Thymus (tissue), 11 donors: ENCODE measurements at regions not wholly inside any gene's neighbourhood (a gene's known extent, or its start where the extent isn't known, plus 50 kb on each side); places are given as distances from the start of the nearest gene placed in this dataset.

Experiments
- DNase-seq, 9 donors: peaks; one replicate each; pipeline ENCODE4 v3.0.0-alpha.2; 2013; ENCODE audit warnings: low spot score in 9 of 9, low read depth in 6 of 9, missing footprints in 1 of 9
- H3K27ac ChIP-seq, 2 donors: one replicate each; pipeline ENCODE4 v1.5.1; 2013; ENCODE audit warnings: control low read depth in 1 of 2, low read depth in 1 of 2, low read length in 1 of 2, mild to moderate bottlenecking in 1 of 2, moderate library complexity in 1 of 2
- H3K27me3 ChIP-seq, 2 donors: one replicate each; pipeline ENCODE4 v1.5.1; 2013; ENCODE audit warnings: low read length in 1 of 2; ENCODE audit not compliant: control insufficient read depth in 2 of 2, insufficient read depth in 1 of 2
- H3K36me3 ChIP-seq, 2 donors: one replicate each; pipeline ENCODE4 v1.5.1; 2013; ENCODE audit warnings: low read length in 1 of 2, mild to moderate bottlenecking in 1 of 2, moderate library complexity in 1 of 2; ENCODE audit not compliant: control insufficient read depth in 2 of 2, insufficient read depth in 2 of 2
- H3K4me1 ChIP-seq, 2 donors: one replicate each; pipeline ENCODE4 v1.5.1; 2013; ENCODE audit warnings: low read length in 2 of 2; ENCODE audit not compliant: control insufficient read depth in 2 of 2, insufficient read depth in 2 of 2
- H3K4me3 ChIP-seq, 2 donors: one replicate each; pipeline ENCODE4 v1.5.1; 2013; ENCODE audit warnings: low read length in 2 of 2, control low read depth in 1 of 2, mild to moderate bottlenecking in 1 of 2
- H3K9me3 ChIP-seq, 2 donors: one replicate each; pipeline ENCODE4 v1.5.1; 2013; ENCODE audit warnings: low read length in 1 of 2, mild to moderate bottlenecking in 1 of 2; ENCODE audit not compliant: control insufficient read depth in 2 of 2, insufficient read depth in 1 of 2
- WGBS: extraction: QIAGEN DNeasy Blood & Tissue Kit; methylation state at CpG from one replicate; pipeline ENCODE4 v1.1.7; 2013; 5-methylcytosine and 5-hydroxymethylcytosine counted together
- donor health status: healthy.

DNA sequence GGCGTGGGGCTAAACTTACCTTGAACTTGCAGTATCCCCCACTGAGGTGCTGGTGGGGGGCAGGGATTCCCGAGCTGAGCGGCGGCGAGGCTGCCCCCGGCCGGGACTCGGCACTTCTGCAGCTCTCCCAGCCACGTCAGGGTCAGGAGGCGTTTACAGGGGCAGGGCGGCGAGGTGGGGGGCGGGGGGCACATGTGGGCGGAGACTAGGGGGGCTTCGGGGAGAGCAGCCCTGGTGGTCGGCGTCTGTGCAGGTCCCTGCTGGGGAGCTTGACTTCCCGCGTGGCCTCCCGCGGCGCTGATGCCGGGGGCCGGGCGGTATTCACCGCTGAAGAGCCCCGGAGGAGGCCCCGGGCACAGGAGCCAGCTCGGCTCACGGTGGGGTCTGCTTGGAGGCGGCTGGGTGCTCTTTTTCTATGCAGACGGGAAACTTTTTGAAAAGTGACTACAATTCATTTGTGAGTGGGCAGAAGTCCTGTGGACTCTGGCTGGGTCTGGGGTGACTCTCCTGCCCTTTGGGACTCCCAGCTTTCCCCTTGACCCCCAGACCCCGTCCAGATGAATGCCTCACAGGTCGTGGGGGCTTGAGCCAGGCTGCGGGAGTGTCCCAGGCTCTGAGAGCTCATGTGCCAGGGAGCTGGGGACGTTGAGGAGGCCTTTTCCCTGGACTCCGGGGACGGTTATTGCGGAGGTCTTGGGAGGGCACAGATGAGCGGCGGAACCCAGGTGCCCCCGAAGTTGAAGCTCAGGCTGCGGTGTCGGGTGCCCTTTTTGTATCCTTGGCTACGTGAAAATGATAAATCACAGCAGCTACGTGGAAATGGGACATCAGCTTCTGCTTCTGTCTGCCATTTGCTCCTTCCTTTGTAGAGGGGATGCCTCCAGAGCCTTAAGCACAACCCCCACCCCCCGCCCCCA lies 75.9 kb upstream of the GATA5 start:
- H3K9me3 ChIP-seq = no peaks in the 10 kb centered on the region
- no peak overlapping the region for H3K27ac ChIP-seq
- 23% methylated on average over 47 of the region's 47 CpGs for WGBS
- H3K4me3 ChIP-seq = no peak overlapping the region
- H3K27me3 ChIP-seq = peaks cover 47 to 89% of the 10 kb centered on the region in 2 donors
- no peaks in the 10 kb centered on the region for H3K4me1 ChIP-seq
- H3K36me3 ChIP-seq = no peaks in the 10 kb centered on the region
- DNase-seq = no peak

GRCh38 chr20:62552613-62553012 lies 76.8 kb upstream of the GATA5 start:
- peaks cover 47 to 85% of the 10 kb centered on the region in 2 donors for H3K27me3 ChIP-seq
- no peak overlapping the region for H3K27ac ChIP-seq
- H3K4me1 ChIP-seq = no peaks in the 10 kb centered on the region
- 90% methylated on average over 14 of the region's 14 CpGs for WGBS
- no peaks in the 10 kb centered on the region for H3K9me3 ChIP-seq
- no peak for DNase-seq
- no peaks in the 10 kb centered on the region for H3K36me3 ChIP-seq
- H3K4me3 ChIP-seq = no peak overlapping the region

DNA sequence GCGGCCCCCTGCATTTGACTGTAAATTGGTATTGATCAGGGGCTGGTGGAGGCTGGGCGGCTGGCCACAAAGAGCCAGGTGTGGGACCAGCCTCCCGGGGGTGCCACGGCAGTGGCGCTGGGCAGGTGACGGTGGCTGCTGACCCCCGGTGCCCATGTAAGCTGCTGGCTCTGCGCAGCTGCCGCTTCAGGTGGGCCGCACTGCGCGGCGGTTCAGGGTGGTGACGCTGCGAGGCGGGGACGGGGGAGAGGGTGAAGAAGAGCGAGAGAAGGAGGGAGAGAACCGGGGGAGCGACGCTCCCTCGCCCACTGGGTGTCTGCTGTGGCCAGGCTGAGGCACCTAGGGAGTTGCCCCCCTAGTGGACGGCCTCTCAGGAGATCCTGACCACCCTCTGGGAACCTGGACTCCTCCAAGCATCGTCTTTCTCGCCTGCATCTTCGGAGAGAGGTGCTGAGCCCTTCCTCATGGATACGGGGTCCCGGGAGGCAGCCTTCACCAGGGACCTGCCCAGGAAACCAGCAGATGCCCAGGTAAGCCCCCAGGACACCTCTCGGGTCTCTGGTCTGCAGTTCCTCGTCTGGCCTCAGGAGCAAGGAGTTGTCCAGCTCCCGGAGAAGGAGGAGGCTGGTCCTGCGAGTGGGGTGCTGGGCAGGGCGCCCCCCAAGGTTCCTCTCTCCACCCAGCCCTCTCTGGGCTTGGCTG lies 77.5 kb upstream of the GATA5 start:
- 91% methylated on average over 33 of the region's 33 CpGs for WGBS
- no peaks in the 10 kb centered on the region for H3K9me3 ChIP-seq
- H3K36me3 ChIP-seq = no peaks in the 10 kb centered on the region
- no peak overlapping the region for H3K27ac ChIP-seq
- no peak for DNase-seq
- H3K27me3 ChIP-seq = peaks cover 47 to 78% of the 10 kb centered on the region in 2 donors
- no peaks in the 10 kb centered on the region for H3K4me1 ChIP-seq
- no peak overlapping the region for H3K4me3 ChIP-seq

GRCh38 chr20:62553838-62554161 lies 78.0 kb upstream of the GATA5 start:
- Histone ChIP-seq H3K9me3 (no peaks in the 10 kb centered on the region), H3K27ac (no peak overlapping the region), H3K4me1 (no peaks in the 10 kb centered on the region), H3K27me3 (peaks cover 45 to 73% of the 10 kb centered on the region in 2 donors), H3K36me3 (no peaks in the 10 kb centered on the region), H3K4me3 (no peak overlapping the region)
- WGBS = 91% methylated on average over 7 of the region's 7 CpGs
- no peak for DNase-seq

DNA sequence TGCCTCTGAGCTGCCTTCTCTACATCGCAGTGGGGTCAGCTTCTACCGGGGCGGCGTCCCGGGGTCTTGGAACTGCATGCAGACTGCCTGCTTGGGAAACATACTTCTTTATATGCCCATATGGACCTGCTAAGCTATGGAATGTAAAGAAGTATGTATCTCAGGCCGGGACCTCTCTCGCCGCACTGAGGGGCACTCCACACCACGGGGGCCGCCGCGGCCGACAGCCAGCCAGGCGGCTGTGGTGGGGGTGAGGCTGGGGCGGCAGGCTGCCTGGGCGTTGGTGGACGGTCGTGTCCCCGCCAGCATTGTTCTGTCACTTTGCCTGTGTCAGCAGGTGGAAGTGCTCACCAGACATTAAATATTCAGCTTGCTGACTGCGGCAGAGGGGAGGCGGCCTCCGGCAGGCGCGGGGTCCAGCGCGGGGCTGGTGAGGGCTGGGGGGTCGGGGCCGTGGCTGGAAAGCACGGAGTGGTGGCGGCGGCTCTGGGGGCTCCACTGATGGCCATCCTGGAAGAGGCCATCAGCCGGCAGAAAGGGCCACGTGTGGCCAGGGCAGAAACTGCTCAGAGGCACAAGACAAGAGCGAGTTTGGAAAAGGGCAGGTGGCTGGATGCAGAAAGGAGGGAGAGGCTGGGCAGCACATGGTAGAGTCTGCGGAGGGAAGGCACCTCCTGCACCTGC lies 78.6 kb upstream of the GATA5 start:
- H3K4me1 ChIP-seq = no peaks in the 10 kb centered on the region
- H3K36me3 ChIP-seq = no peaks in the 10 kb centered on the region
- no peaks in the 10 kb centered on the region for H3K9me3 ChIP-seq
- peaks cover 39 to 70% of the 10 kb centered on the region in 2 donors for H3K27me3 ChIP-seq
- WGBS = 93% methylated on average over 35 of the region's 35 CpGs
- DNase-seq = no peak
- no peak overlapping the region for H3K27ac ChIP-seq
- no peak overlapping the region for H3K4me3 ChIP-seq

DNA sequence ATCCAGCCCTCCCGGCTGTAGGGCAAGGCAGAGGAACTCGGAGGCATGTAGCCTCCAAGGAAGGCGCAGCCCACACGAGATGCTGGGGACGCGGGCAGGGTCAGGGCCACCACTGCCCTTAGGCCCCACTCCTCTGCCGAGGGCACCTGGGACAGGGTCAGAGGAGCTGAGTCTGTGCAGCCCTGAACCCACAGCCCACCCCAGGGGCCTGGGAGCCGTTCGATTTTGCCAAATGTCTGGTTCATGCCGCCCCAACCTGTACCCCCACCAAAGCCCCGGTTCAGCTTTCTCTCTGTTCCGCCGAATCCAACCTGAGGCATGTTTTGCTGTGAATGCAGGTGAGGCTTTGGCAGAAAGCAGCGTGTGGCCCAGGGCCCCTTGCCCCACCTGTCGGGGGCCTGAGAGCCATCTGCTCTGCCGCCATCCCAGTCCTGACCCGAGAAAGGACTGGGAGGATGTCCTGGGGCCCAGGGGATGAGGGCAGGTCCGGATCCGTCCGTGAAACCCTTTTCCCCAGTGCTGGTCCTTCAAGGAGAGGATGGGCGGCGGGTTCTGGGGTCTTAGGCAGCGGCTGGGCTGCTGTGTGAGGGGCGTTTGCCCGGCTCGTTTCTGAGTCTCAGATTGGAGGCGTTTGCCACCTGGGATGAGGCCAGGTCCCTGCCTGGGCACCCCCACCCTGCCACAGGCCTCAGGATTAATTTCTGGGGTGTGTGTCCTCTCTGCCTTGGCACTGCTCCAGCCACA lies 79.3 kb upstream of the GATA5 start:
- Histone ChIP-seq H3K36me3 (no peaks in the 10 kb centered on the region), H3K4me3 (no peak overlapping the region), H3K27ac (no peak overlapping the region), H3K4me1 (no peaks in the 10 kb centered on the region), H3K9me3 (no peaks in the 10 kb centered on the region), H3K27me3 (peaks cover 32 to 66% of the 10 kb centered on the region in 2 donors)
- WGBS = 90% methylated on average over 27 of the region's 27 CpGs
- no peak for DNase-seq

GRCh38 chr20:62555642-62556420 lies 80.0 kb upstream of the GATA5 start:
- no peak for DNase-seq

DNA sequence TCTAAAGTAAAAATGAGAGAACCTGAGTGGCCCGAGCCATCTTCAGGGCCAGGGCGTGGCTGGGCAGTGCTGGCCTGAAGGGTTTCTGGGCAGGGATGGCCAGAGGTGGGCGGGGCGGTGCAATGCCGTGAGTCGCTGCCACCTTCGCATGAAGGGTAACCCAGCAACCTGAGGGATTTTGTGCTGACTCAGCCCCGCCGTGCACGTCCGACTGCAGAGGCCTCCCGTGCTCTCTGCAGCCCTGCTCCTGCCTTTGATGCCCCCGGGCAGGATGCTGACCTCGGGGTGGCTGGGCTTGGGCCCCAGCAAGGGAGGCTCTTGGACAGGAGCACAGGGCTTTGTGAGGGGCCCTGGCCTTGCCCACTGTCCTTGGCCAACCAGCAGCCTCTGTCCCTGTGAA lies 81.7 kb upstream of the GATA5 start:
- H3K4me1 ChIP-seq = peaks cover 0 to 13% of the 10 kb centered on the region in 2 donors
- H3K27me3 ChIP-seq = peaks cover 19 to 64% of the 10 kb centered on the region in 2 donors
- no peak overlapping the region for H3K4me3 ChIP-seq
- DNase-seq = no peak
- no peaks in the 10 kb centered on the region for H3K9me3 ChIP-seq
- no peak overlapping the region for H3K27ac ChIP-seq
- WGBS = 83% methylated on average over 14 of the region's 14 CpGs
- no peaks in the 10 kb centered on the region for H3K36me3 ChIP-seq

More at GRCh38 chr20:62555642-62556420, 80.0 kb upstream of the GATA5 start:
- no peaks in the 10 kb centered on the region for H3K36me3 ChIP-seq
- peaks cover 25 to 64% of the 10 kb centered on the region in 2 donors for H3K27me3 ChIP-seq
- 85% methylated on average over 29 of the region's 29 CpGs for WGBS
- H3K27ac ChIP-seq = no peak overlapping the region
- H3K4me1 ChIP-seq = no peaks in the 10 kb centered on the region
- H3K9me3 ChIP-seq = no peaks in the 10 kb centered on the region
- H3K4me3 ChIP-seq = no peak overlapping the region
